ENCODE measurements at regions not wholly inside any gene's neighbourhood (a gene's known extent, or its start where the extent isn't known, plus 50 kb on each side); places are given as distances from the start of the nearest gene placed in this dataset.

DNA sequence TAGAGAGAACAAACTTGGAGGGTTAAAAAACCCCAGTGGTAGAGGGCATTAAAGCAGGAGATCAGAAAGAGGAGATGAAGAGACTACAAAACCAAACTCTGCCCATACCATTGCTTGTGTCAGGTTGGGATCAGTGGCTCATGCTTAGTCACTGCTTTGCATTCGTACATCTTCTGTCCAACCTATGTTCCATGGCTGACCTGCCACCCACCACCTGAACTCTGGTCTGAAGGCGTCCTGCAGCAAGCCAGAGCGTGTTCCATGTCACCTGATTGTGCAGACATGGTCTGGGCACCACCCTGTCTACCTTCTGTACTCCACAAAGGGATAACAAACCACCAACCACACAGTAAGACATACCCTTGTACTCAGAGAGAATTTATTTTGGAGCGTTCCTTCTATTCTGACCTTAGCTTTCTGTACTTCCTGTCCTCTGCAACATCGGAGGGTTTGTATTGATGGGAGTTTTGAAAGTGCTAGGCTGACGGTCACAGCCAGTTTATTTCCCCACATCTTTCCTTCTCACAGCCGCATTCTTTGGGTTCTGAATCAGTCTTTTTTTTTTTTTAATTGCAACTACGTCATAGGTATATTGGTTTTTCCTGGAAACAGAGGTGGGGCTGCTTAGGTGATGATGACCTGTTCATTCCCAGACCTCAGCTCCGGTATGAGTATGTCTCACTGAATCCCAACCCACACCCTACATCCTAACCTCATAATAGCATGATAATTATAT, 88.3 kb downstream of the SOWAHC start:
- TF ChIP-seq, protein P1, sequence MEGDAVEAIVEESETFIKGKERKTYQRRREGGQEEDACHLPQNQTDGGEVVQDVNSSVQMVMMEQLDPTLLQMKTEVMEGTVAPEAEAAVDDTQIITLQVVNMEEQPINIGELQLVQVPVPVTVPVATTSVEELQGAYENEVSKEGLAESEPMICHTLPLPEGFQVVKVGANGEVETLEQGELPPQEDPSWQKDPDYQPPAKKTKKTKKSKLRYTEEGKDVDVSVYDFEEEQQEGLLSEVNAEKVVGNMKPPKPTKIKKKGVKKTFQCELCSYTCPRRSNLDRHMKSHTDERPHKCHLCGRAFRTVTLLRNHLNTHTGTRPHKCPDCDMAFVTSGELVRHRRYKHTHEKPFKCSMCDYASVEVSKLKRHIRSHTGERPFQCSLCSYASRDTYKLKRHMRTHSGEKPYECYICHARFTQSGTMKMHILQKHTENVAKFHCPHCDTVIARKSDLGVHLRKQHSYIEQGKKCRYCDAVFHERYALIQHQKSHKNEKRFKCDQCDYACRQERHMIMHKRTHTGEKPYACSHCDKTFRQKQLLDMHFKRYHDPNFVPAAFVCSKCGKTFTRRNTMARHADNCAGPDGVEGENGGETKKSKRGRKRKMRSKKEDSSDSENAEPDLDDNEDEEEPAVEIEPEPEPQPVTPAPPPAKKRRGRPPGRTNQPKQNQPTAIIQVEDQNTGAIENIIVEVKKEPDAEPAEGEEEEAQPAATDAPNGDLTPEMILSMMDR (IDR thresholded peaks at IDR 0.05): no peak
- TF ChIP-seq ZFX (IDR thresholded peaks at IDR 0.05; ENCODE audit: borderline replicate concordance): no peak
- H3K27ac ChIP-seq: no peak overlapping the region

DNA sequence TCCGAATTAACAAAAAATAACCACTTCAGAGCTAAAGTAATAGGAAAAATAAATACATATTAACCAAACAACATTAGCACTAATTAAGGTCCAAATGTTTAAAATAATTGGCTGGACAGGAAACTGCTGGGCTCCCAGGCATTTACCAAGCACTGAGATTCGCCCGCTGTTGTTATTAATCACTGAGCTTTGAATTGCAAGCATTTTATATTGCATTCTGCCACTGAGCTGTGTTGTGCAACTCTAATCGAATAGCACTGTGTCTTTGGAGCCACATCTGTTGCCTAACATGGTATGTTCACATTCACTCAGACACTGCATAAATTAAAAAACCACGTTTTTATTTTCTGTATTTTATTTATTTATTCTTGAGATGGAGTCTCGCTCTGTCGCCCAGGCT, 88.9 kb downstream of the SOWAHC start:
- TF ChIP-seq, protein P1 (IDR thresholded peaks at IDR 0.05): no peak
- no peak for TF ChIP-seq ZFX (IDR thresholded peaks at IDR 0.05; ENCODE audit: borderline replicate concordance)
- no peak overlapping the region for H3K27ac ChIP-seq

DNA sequence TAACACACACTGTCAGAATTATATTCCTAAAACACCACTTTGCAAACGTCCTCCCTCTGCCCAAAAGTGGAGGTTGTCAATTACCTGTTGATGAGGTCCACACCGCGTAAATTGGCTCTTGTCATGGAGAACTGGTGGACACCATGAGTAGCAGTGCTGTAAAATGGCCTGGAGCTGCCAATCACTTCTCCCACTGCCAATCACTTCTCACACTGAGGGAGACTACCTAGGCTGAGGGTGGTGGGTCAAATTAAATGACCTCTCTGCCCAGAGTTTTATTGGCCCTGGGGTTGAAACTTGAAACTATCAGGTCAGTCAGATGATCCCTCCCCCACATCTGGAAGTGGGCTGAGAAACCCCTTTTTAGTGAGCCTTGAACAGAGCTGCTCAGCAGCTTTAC, 89.6 kb downstream of the SOWAHC start:
- no peak overlapping the region for H3K27ac ChIP-seq
- TF ChIP-seq ZFX (IDR thresholded peaks at IDR 0.05; ENCODE audit: borderline replicate concordance): no peak
- TF ChIP-seq, protein P1 (IDR thresholded peaks at IDR 0.05): no peak

DNA sequence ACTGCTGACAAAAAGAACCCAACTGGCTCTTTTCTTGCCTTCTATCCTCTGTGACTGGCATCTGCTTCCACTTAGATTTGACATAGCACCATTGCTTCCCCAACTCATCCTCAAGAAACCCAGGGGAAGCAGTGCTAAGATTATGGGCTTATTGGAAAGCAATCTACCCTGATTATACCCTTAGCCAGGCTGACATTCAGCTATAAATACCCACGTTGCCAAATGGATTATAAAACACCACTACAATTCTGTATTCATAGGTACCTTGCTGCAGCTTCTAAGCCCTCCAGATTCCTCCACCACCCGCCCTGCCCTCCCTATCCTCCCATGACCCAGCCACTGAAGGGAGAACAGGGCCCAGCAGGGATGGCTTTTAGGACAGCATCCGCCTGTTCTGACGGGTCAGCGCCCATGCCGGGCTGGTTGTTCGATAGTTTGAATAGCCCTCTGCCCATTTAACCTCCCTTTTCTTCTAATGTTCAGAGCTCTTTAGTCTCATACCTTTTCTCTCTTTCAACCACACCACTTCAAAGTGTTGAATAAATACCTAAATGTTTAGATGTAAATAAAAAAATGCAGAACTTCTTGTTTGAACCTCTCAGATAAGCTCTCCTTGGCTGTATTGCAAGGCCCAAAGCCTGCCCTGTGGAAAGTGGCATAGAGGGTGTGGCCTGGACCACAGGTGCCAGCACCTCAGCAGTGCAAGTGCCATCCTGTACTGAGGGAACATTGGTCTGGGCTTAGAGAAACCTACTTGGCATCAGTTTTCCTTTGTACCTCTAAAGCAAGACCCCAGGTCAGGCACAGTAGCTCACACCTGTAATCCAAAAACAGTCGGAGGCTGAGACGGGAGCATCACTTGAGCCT, 86.6 kb upstream of the RGPD5 start:
- TF ChIP-seq, protein P1 (IDR thresholded peaks at IDR 0.05): no peak
- TF ChIP-seq ZFX (IDR thresholded peaks at IDR 0.05; ENCODE audit: borderline replicate concordance): no peak
- H3K27ac ChIP-seq: no peak overlapping the region

DNA sequence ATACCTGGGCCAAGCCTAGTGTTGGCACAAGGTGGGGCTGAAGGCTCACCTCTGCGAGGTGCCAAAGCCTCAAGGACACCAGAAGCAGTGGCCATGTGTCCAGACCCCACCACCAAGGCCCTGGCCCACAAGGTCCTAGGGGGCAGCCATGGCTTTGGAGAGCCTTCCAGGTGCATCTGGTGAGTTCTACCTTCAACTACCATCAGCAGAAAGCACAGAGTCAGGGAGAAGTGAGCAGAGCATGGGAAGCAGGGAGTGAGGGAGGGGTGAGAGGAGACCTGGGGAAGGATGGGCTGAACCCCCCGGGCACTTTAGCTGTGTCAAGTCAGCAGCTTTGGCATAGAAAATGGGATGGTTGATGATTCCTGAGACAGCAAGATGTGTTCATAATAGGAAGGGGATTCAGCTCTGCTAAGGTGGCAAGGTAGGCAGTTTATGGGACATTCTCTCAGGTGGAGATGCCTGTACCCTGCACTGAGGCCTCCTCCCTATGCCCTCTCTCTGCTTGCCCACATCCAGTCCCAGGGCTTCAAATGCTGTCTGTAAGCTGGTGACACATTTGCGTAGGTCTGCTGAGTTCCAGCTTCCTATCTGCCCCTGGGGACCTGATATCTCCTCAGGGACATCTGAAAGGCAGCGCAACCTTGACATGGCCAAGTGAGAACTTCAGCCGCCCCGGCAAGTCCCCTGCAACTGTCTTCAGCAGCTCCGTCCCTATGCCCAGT, 83.4 kb upstream of the RGPD5 start:
- TF ChIP-seq, protein P1 (IDR thresholded peaks at IDR 0.05): no peak
- no peak for TF ChIP-seq ZFX (IDR thresholded peaks at IDR 0.05; ENCODE audit: borderline replicate concordance)

DNA sequence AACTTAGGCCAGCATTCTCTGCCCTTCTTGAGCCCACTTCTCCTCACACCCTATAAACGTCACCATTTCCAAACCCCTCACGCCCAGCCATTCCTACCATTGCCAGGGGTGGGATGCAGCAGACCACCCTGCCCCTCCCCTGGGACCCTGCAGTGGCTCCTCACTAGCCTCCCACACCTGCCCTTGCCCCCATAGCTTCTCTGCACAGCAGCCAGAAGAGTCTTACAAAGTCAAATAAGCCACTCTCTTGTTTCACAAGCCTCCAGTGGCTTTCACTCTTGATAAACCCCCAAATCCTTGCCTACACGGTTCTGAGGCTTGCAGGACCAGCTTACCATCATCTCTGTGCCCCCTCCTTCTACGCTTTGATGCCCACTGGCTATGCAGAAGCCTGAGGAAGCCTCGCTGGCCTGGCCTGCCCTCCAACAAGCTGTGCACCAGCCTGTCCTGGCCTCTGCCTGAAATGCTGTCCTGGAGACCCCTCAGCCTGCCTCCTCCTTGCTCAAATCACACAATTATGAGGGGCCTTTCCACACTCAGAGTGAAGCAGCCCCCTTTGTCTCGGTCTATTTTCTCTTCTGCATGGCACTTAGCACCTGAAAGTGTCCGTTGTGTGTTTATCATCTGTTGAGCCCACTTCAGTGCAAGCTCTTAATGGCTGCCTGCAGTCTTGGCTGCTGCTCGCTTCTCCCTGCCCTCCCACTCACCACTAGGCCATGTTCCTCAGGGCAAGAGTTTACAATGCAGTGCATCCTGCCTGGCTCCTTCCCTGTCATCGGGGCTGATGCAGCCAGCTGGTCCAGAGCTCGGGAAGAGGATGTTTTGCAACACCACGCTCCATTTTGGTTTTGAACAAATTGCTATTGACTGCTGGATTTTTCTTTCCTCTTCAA, 82.6 kb upstream of the RGPD5 start:
- H3K27ac ChIP-seq: no peak overlapping the region
- TF ChIP-seq ZFX (IDR thresholded peaks at IDR 0.05; ENCODE audit: borderline replicate concordance): no peak
- TF ChIP-seq, protein P1 (IDR thresholded peaks at IDR 0.05): no peak

More for the DNA sequence above, 83.4 kb upstream of the RGPD5 start:
- H3K27ac ChIP-seq: no peak overlapping the region

All from 22Rv1 (cell line).